AG04449 (cell line): ENCODE measurements at regions not wholly inside any gene's neighbourhood (a gene's known extent, or its start where the extent isn't known, plus 50 kb on each side); places are given as distances from the start of the nearest gene placed in this dataset.

Source experiments
- CTCF ChIA-PET: fragments of 350-600 bp; formaldehyde crosslinking; extraction: SDS; loops from one replicate; lab custom pipeline; 2021; ENCODE audit warnings: antibody characterized with exemption; lab: Yijun Ruan, JAX
- POLR2A ChIA-PET: fragments of 400-600, 350-600 bp; formaldehyde crosslinking; extraction: SDS; loops from one replicate; lab custom pipeline; 2020; ENCODE audit warnings: antibody characterized with exemption, inconsistent platforms; lab: Yijun Ruan, JAX
- DNase-seq: peaks from one replicate; pipeline ENCODE4 v3.0.0-alpha.2; 2010; ENCODE audit warnings: low read depth, low spot score
- H3K4me3 ChIP-seq: 2 replicates; pipeline ENCODE4 v1.5.1; 2011; ENCODE audit warnings: low read depth, mild to moderate bottlenecking, control low read depth, low read length
- TF ChIP-seq, protein P1 (sequence below): IDR thresholded peaks from one replicate; pipeline ENCODE4 v1.5.1; 2011; ENCODE audit warnings: mild to moderate bottlenecking, moderate library complexity, low read length, control low read depth, inconsistent platforms; ENCODE audit not compliant: insufficient read depth; ENCODE audit errors: missing control alignments

DNA sequence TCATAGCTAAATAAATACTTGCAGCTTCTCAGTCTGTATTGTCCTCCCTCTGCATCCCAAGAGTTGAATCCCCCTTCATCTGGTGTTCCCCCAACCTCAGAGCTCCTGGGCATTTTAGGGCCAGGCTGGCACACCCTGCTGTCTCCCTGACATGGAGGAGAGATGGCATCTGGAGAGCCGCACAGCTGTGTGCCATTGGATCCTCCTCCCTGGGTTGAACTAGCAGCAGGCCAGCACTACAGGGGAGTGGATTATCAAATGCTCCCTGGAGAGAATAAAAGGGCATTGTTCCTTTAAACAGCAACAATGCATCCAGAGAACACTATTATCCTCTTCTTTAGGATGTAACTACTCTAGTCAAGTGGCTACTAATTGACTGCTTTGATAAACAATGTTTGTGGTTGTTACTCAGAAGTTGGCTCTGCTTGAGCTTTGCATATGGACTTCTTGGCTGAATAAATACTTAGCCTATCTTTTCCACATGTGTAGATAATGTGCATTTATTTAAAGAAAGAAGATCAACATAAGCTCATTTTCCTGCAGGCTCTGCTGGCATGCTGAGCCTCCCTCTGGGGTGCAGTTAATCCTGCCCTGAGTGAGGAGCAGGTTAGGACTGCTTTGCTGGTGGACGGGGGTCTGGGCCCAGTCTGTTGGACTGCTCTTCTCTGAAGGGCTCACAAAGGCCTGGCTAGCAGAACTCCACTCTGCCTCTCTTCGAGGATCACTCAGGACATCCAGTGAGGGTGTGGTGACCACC, 897.2 kb downstream of the TBC1D22A start:
- H3K4me3 ChIP-seq, result no peak overlapping the region
- TF ChIP-seq, protein P1, sequence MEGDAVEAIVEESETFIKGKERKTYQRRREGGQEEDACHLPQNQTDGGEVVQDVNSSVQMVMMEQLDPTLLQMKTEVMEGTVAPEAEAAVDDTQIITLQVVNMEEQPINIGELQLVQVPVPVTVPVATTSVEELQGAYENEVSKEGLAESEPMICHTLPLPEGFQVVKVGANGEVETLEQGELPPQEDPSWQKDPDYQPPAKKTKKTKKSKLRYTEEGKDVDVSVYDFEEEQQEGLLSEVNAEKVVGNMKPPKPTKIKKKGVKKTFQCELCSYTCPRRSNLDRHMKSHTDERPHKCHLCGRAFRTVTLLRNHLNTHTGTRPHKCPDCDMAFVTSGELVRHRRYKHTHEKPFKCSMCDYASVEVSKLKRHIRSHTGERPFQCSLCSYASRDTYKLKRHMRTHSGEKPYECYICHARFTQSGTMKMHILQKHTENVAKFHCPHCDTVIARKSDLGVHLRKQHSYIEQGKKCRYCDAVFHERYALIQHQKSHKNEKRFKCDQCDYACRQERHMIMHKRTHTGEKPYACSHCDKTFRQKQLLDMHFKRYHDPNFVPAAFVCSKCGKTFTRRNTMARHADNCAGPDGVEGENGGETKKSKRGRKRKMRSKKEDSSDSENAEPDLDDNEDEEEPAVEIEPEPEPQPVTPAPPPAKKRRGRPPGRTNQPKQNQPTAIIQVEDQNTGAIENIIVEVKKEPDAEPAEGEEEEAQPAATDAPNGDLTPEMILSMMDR, result no peak
- ChIA-PET CTCF (no interaction called here), POLR2A (no interaction called here)
- no peak for DNase-seq

DNA sequence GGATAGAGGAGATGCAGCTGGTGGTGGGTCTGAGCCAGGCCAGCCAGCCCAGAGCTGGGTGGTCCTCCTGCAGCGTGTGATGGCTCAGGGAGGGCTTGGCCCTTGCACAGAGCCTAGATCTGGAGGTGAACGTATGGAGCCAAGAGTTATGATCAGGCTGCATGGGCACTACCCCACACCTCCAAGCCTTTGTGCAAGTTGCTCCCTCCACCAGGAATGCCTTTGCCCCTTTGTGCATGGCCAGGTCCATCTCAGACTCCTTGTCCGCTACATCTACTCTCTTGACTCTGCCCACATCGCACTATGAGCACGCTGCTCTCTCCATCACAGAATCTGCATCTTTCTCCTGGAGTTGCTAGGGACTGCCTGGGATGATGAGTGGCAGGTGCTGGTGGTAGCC, 895.7 kb downstream of the TBC1D22A start:
- TF ChIP-seq, protein P1, result no peak
- ChIA-PET POLR2A (no interaction called here), CTCF (no interaction called here)
- DNase-seq, result no peak
- no peak overlapping the region for H3K4me3 ChIP-seq

DNA sequence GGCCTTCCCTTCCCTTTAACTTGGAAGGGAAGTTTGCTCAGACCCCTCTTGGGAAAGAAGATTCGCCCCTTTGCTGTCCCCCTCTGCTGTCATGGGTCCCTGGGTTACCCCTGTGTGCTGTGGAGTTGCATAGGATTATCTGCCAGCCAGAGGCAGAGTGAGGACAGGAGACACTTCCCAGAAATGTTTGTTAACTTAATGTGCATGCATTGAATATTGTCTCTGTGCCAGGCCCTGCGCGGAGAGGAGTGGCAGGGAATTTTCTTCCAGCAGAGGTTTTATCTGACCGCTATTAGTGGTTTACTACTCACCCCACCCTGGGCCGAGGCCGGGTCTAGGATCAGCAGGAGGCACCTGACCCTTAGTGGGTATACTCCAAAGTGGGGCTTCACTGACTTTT, 894.8 kb downstream of the TBC1D22A start:
- H3K4me3 ChIP-seq, result no peak overlapping the region
- TF ChIP-seq, protein P1, result no peak
- ChIA-PET CTCF (no interaction called here), POLR2A (no interaction called here)
- no peak for DNase-seq

DNA sequence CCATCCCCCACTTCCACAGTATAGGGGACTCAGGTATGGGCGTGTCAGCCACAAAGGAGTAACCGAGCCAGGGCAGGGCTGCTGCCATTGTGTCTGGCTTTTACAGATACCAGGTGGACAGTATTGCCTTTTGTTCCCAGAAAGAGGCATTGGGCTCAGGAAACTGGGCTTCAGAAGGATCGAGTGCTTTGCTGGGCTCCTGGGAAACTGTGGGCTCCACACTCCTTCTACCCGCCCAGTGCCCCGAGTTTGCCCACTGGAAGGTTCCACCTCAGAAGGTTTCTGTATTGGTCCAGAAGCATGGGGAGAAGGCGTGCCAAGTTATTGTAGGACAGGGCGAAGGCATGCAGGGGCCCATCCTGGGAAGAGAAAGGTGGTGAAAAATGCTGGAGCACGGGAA, 894.4 kb downstream of the TBC1D22A start:
- CTCF ChIA-PET, result no interaction called here
- POLR2A ChIA-PET, result no interaction called here
- no peak overlapping the region for H3K4me3 ChIP-seq
- no peak for DNase-seq
- TF ChIP-seq, protein P1, result no peak

DNA sequence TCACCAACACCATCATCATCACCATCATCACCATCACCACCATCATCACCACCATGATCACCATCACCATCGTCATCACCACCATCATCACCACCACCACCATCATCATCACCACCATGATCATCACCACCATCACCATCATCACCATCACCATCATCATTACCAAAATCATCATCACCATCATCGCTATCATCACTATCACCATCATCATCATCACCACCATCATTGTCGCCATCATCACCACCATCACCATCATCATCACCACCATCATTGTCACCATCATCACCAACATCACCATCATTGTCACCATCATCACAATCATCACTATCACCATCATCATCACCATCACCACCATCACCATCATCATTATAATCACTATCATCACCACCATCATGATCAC, 893.5 kb downstream of the TBC1D22A start:
- ChIA-PET POLR2A (no interaction called here), CTCF (no interaction called here)
- TF ChIP-seq, protein P1, result no peak
- no peak for DNase-seq
- no peak overlapping the region for H3K4me3 ChIP-seq

DNA sequence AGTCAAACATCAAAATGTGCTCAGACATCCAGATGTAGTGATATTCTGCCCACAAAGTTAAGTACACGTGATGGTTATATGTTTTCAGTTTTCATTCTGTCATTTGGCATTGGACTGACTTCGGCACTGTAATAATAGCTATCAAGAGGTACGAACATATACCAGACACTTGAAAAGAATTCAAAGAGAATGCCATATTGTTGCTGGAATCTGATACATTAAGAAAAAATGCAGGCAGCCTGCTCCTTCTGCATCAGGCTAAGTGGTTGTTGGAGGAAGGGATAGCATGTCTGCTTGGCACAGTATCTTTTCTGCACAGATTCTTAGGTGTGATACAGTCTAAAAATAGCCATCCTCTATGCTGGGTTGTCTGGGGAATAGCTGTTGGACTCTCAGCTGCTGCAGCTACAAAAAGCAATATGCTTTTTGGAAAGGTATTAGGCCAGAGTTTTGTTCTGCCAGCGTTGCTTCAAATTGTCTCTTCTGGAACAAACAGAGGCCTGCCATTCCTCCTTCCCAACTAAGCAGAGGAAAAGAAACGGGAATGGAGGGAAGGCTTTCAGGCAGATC, 892.6 kb downstream of the TBC1D22A start:
- H3K4me3 ChIP-seq, result no peak overlapping the region
- ChIA-PET POLR2A (no interaction called here), CTCF (no interaction called here)
- TF ChIP-seq, protein P1, result no peak
- no peak for DNase-seq
